OCI-LY7 (cell line): ENCODE measurements at regions not wholly inside any gene's neighbourhood (a gene's known extent, or its start where the extent isn't known, plus 50 kb on each side); places are given as distances from the start of the nearest gene placed in this dataset.

ENCODE experiments used
- BruUV-seq: library from RNA; stranded (reverse); fragments of 400-500 nt; replicated peaks from 2 replicates; lab custom pipeline; 2021; lab: Mats Ljungman, UMichigan
- CTCF ChIA-PET: fragments of 300-600 bp; sonication (Branson Sonifier 250); formaldehyde crosslinking; loops from one replicate; lab custom pipeline; 2022; ENCODE audit warnings: antibody characterized with exemption; ENCODE audit not compliant: unreplicated experiment; lab: Charles Lee
- POLR2A ChIA-PET: fragments of 300-600 bp; sonication (Branson Sonifier 250); formaldehyde crosslinking; loops from one replicate; lab custom pipeline; 2022; ENCODE audit warnings: antibody characterized with exemption; lab: Charles Lee
- DNase-seq: peaks from one replicate; pipeline ENCODE4 v3.0.0-alpha.2; 2015; ENCODE audit warnings: low spot score
- H2AFZ ChIP-seq: fragments of 200-600 bp; sonication (generic), shearing (Covaris generic); 2 replicates; pipeline ENCODE4 v1.6.1; 2014; ENCODE audit warnings: mild to moderate bottlenecking, antibody characterized with exemption, low read length, moderate library complexity
- H3K27ac ChIP-seq: fragments of 200-600 bp; sonication (generic); 2 replicates; pipeline ENCODE4 v1.5.1; 2014; ENCODE audit warnings: mixed run types, low read depth, mild to moderate bottlenecking, moderate library complexity, low read length, inconsistent platforms; ENCODE audit not compliant: poor library complexity, severe bottlenecking
- H3K36me3 ChIP-seq: fragments of 200-600 bp; sonication (generic); 2 replicates; pipeline ENCODE4 v1.6.1; 2014; ENCODE audit warnings: mild to moderate bottlenecking, antibody characterized with exemption, low read length, moderate library complexity, mixed read lengths; ENCODE audit not compliant: insufficient read depth
- H3K4me1 ChIP-seq: fragments of 200-600 bp; sonication (generic); 2 replicates; pipeline ENCODE4 v1.5.1; 2014; ENCODE audit warnings: mild to moderate bottlenecking, low read length; ENCODE audit not compliant: insufficient read depth, poor library complexity, severe bottlenecking
- H3K4me2 ChIP-seq: fragments of 200-600 bp; sonication (generic); 2 replicates; pipeline ENCODE4 v1.6.1; 2014; ENCODE audit warnings: mild to moderate bottlenecking, low read length
- H3K4me3 ChIP-seq: fragments of 200-600 bp; sonication (generic); 2 replicates; pipeline ENCODE4 v1.5.1; 2014; ENCODE audit warnings: mild to moderate bottlenecking, low read depth, low read length; ENCODE audit not compliant: poor library complexity, severe bottlenecking
- H3K79me2 ChIP-seq: fragments of 200-600 bp; sonication (generic); 2 replicates; pipeline ENCODE4 v1.6.1; 2016; ENCODE audit warnings: low read depth, mild to moderate bottlenecking, low read length, moderate library complexity, mixed read lengths; ENCODE audit not compliant: insufficient read depth
- H3K9me2 ChIP-seq: fragments of 200-600 bp; sonication (generic); 2 replicates; pipeline ENCODE4 v1.6.1; 2016; ENCODE audit warnings: mild to moderate bottlenecking, low read length, mixed read lengths; ENCODE audit not compliant: insufficient read depth
- H3K9me3 ChIP-seq: fragments of 200-600 bp; sonication (generic); 2 replicates; pipeline ENCODE4 v1.6.1; 2014; ENCODE audit warnings: mild to moderate bottlenecking, mixed run types, low read length, mixed read lengths
- H4K20me1 ChIP-seq: fragments of 200-600 bp; sonication (generic); 2 replicates; pipeline ENCODE4 v1.6.1; 2014; ENCODE audit warnings: mild to moderate bottlenecking, antibody characterized with exemption, low read length, moderate library complexity, mixed read lengths; ENCODE audit not compliant: insufficient read depth
- CTCF ChIP-seq: fragments of 200-600 bp; sonication (generic); conservative IDR thresholded peaks from 2 replicates; pipeline ENCODE4 v1.5.1; 2014; ENCODE audit warnings: mild to moderate bottlenecking, antibody characterized with exemption, low read length, moderate library complexity, mixed read lengths
- EZH2phosphoT487 ChIP-seq: fragments of 200-600 bp; sonication (generic); IDR thresholded peaks from 2 replicates; pipeline ENCODE4 v1.6.1; 2018; ENCODE audit warnings: low read depth, borderline replicate concordance, mild to moderate bottlenecking, mixed run types, antibody characterized with exemption, low read length, moderate library complexity, mixed read lengths
- intact Hi-C: fragments of 100-400 bp; cut with micrococcal nuclease; formaldehyde crosslinking; loops from one replicate; pipeline ENCODE4 v1.10.0; 2022; ENCODE audit not compliant: unreplicated experiment

- CTCF ChIA-PET: no interaction called here
- POLR2A ChIA-PET: no interaction called here
- no peak overlapping the region for H2AFZ ChIP-seq
Observed at GRCh38 chr6:9405369-9405768, 970.0 kb upstream of the SLC35B3 start.

GRCh38 chr6:9404351-9405146, 969.2 kb upstream of the SLC35B3 start:
- Histone ChIP-seq H3K36me3 (no peaks in the 10 kb centered on the region), H3K79me2 (no peaks in the 10 kb centered on the region), H3K4me1 (no peaks in the 10 kb centered on the region), H2AFZ (no peak overlapping the region), H3K9me3 (no peaks in the 10 kb centered on the region), H3K9me2 (no peaks in the 10 kb centered on the region), H3K4me3 (no peak overlapping the region), H4K20me1 (no peaks in the 10 kb centered on the region), H3K27ac (no peak overlapping the region), H3K4me2 (no peak overlapping the region)
- TF ChIP-seq EZH2phosphoT487 (no peak), CTCF (no peak)
- no peak for DNase-seq
- no TSS peak for BruUV-seq
- POLR2A ChIA-PET: interaction anchor here (0.6 to 1.6 kb wide), 4 partner anchors 11 to 202 kb away, joined by 3 to 5 read pairs (median 4); no protein-coding TSS in a partner anchor
- CTCF ChIA-PET: no interaction called here
- intact Hi-C loops: no loop called here

More at GRCh38 chr6:9405369-9405768, 970.0 kb upstream of the SLC35B3 start:
- H4K20me1 ChIP-seq: no peaks in the 10 kb centered on the region
- no peak for TF ChIP-seq CTCF
- no peak for TF ChIP-seq EZH2phosphoT487
- H3K4me3 ChIP-seq: no peak overlapping the region
- intact Hi-C loops: no loop called here
- no TSS peak for BruUV-seq
- H3K27ac ChIP-seq: no peak overlapping the region
- H3K36me3 ChIP-seq: no peaks in the 10 kb centered on the region
- no peaks in the 10 kb centered on the region for H3K4me1 ChIP-seq
- no peaks in the 10 kb centered on the region for H3K9me2 ChIP-seq
- DNase-seq: no peak
- H3K9me3 ChIP-seq: no peaks in the 10 kb centered on the region
- no peaks in the 10 kb centered on the region for H3K79me2 ChIP-seq
- no peak overlapping the region for H3K4me2 ChIP-seq

- POLR2A ChIA-PET: interaction anchor here (0.7 to 1.6 kb wide), 2 partner anchors 10 to 52 kb away, joined by 3 to 4 read pairs; no protein-coding TSS in a partner anchor
- no peaks in the 10 kb centered on the region for H4K20me1 ChIP-seq
- no peak for TF ChIP-seq EZH2phosphoT487
- TF ChIP-seq CTCF: no peak
- H3K79me2 ChIP-seq: no peaks in the 10 kb centered on the region
- intact Hi-C loops: no loop called here
- no peak overlapping the region for H3K4me2 ChIP-seq
- no peaks in the 10 kb centered on the region for H3K9me2 ChIP-seq
- CTCF ChIA-PET: no interaction called here
- H2AFZ ChIP-seq: no peak overlapping the region
- no peak overlapping the region for H3K27ac ChIP-seq
- no peaks in the 10 kb centered on the region for H3K36me3 ChIP-seq
- no TSS peak for BruUV-seq
- no peaks in the 10 kb centered on the region for H3K9me3 ChIP-seq
- H3K4me1 ChIP-seq: no peaks in the 10 kb centered on the region
- no peak for DNase-seq
- no peak overlapping the region for H3K4me3 ChIP-seq
Observed at GRCh38 chr6:9403736-9404135, 968.4 kb upstream of the SLC35B3 start.
